PC-3 (cell line): ENCODE measurements at regions not wholly inside any gene's neighbourhood (a gene's known extent, or its start where the extent isn't known, plus 50 kb on each side); places are given as distances from the start of the nearest gene placed in this dataset.

Source experiments
- ATAC-seq: fragments of 200-7000 bp; cut with Tn5 transposase; 2 replicates; pipeline ENCODE4 v1.9.1; 2020; ENCODE audit warnings: mild to moderate bottlenecking, moderate library complexity
- BruUV-seq: library from RNA; stranded (reverse); fragments of 400-500 nt; replicated peaks from 2 replicates; lab custom pipeline; 2021; lab: Mats Ljungman, UMichigan
- CTCF ChIA-PET: fragments of 300-600 bp; sonication (Branson Sonifier 250); formaldehyde crosslinking; loops from one replicate; lab custom pipeline; 2022; ENCODE audit warnings: antibody characterized with exemption; lab: Charles Lee
- POLR2A ChIA-PET: fragments of 300-600 bp; sonication (Branson Sonifier 250); formaldehyde crosslinking; loops from one replicate; lab custom pipeline; 2022; ENCODE audit warnings: antibody characterized with exemption; ENCODE audit not compliant: unreplicated experiment; lab: Charles Lee
- DNase-seq: peaks from one replicate; pipeline ENCODE4 v3.0.0-alpha.2; 2015
- H2AFZ ChIP-seq: fragments of 300-600 bp; sonication (generic); 2 replicates; pipeline ENCODE4 v1.6.0; 2016; ENCODE audit warnings: antibody characterized with exemption, low read length
- H3F3A ChIP-seq: fragments of 300-600 bp; sonication (generic); one replicate; pipeline ENCODE4 v1.6.0; 2017; ENCODE audit warnings: antibody characterized with exemption, low read length, control low read depth, mild to moderate bottlenecking; ENCODE audit not compliant: unreplicated experiment
- H3K27ac ChIP-seq: fragments of 300-600 bp; sonication (generic); 2 replicates; pipeline ENCODE4 v1.5.1; 2016; ENCODE audit warnings: mild to moderate bottlenecking, low read length
- H3K27me3 ChIP-seq: fragments of 300-600 bp; sonication (generic); 2 replicates; pipeline ENCODE4 v1.6.1; 2016; ENCODE audit warnings: low read length, mixed read lengths
- H3K36me3 ChIP-seq: fragments of 300-600 bp; sonication (generic); 2 replicates; pipeline ENCODE4 v1.6.1; 2016; ENCODE audit warnings: low read depth, mixed run types, low read length, mixed read lengths
- H3K4me1 ChIP-seq: fragments of 300-600 bp; sonication (generic); 2 replicates; pipeline ENCODE4 v1.5.1; 2016; ENCODE audit warnings: low read length; ENCODE audit not compliant: insufficient read depth
- H3K4me2 ChIP-seq: fragments of 300-600 bp; sonication (generic); 2 replicates; pipeline ENCODE4 v1.6.0; 2016; ENCODE audit warnings: low read length
- H3K4me3 ChIP-seq: fragments of 300-600 bp; sonication (generic); 2 replicates; pipeline ENCODE4 v1.5.1; 2016; ENCODE audit warnings: mild to moderate bottlenecking, low read length, mixed read lengths
- H3K79me2 ChIP-seq: fragments of 300-600 bp; sonication (generic); 2 replicates; pipeline ENCODE4 v1.6.1; 2017; ENCODE audit warnings: low read length, mixed read lengths
- H3K9ac ChIP-seq: fragments of 300-600 bp; sonication (generic); 2 replicates; pipeline ENCODE4 v1.6.0; 2016; ENCODE audit warnings: mild to moderate bottlenecking, low read length
- H3K9me2 ChIP-seq: fragments of 300-600 bp; sonication (generic); replicated peaks from 2 replicates; pipeline ENCODE4 v1.6.1; 2016; ENCODE audit warnings: mixed run types, low read length, mixed read lengths
- H3K9me3 ChIP-seq: fragments of 300-600 bp; sonication (generic); 2 replicates; pipeline ENCODE4 v1.6.1; 2016; ENCODE audit warnings: low read length, mixed read lengths
- H4K20me1 ChIP-seq: fragments of 300-600 bp; sonication (generic); 2 replicates; pipeline ENCODE4 v1.6.1; 2016; ENCODE audit warnings: low read length, mixed read lengths
- CTCF ChIP-seq: fragments of 300-600 bp; sonication (generic); conservative IDR thresholded peaks from 2 replicates; pipeline ENCODE4 v1.5.1; 2017; ENCODE audit warnings: antibody characterized with exemption, low read depth, mild to moderate bottlenecking, low read length
- EZH2 ChIP-seq: fragments of 300-600 bp; sonication (generic); IDR thresholded peaks from one replicate; pipeline ENCODE4 v1.6.1; 2017; ENCODE audit warnings: antibody characterized with exemption, mild to moderate bottlenecking, low read length; ENCODE audit not compliant: unreplicated experiment
- EZH2phosphoT487 ChIP-seq: fragments of 300-600 bp; sonication (generic); IDR thresholded peaks from 2 replicates; pipeline ENCODE4 v1.6.1; 2018; ENCODE audit warnings: mild to moderate bottlenecking, antibody characterized with exemption, low read length, borderline replicate concordance
- intact Hi-C: fragments of 100-400 bp; cut with micrococcal nuclease; formaldehyde crosslinking; loops from 2 replicates; pipeline ENCODE4 v1.9.0; 2023

GRCh38 chr13:111901267-111901915, 165.6 kb upstream of the SOX1 start:
- H3K27me3 ChIP-seq, result peaks cover 27% of the 10 kb centered on the region
- H3K4me1 ChIP-seq, result no peaks in the 10 kb centered on the region
- no peaks in the 10 kb centered on the region for H3F3A ChIP-seq
- H3K27ac ChIP-seq, result no peak overlapping the region
- no peaks in the 10 kb centered on the region for H3K9me2 ChIP-seq
- H3K4me3 ChIP-seq, result no peak overlapping the region
- H3K9me3 ChIP-seq, result no peaks in the 10 kb centered on the region
- BruUV-seq, result no TSS peak
- intact Hi-C loops, result no loop called here
- H3K79me2 ChIP-seq, result no peaks in the 10 kb centered on the region
- H2AFZ ChIP-seq, result no peak overlapping the region
- no peak for TF ChIP-seq EZH2phosphoT487
- no peak for TF ChIP-seq EZH2
- TF ChIP-seq CTCF, result no peak
- ATAC-seq (no peak), DNase-seq (no peak)
- H3K36me3 ChIP-seq, result no peaks in the 10 kb centered on the region
- no peak overlapping the region for H3K9ac ChIP-seq
- ChIA-PET POLR2A (no interaction called here), CTCF (no interaction called here)
- no peaks in the 10 kb centered on the region for H4K20me1 ChIP-seq
- H3K4me2 ChIP-seq, result no peak overlapping the region

- no peak for TF ChIP-seq EZH2
- no peak for TF ChIP-seq CTCF
- intact Hi-C loops, result no loop called here
- H2AFZ ChIP-seq, result no peak overlapping the region
- CTCF ChIA-PET, result no interaction called here
- H3K27me3 ChIP-seq, result peaks cover 27% of the 10 kb centered on the region
- no peaks in the 10 kb centered on the region for H3K9me2 ChIP-seq
- H4K20me1 ChIP-seq, result no peaks in the 10 kb centered on the region
- H3F3A ChIP-seq, result no peaks in the 10 kb centered on the region
- no peaks in the 10 kb centered on the region for H3K9me3 ChIP-seq
- H3K27ac ChIP-seq, result no peak overlapping the region
- no peak for DNase-seq
- H3K4me1 ChIP-seq, result no peaks in the 10 kb centered on the region
- no peak for ATAC-seq
- no peak overlapping the region for H3K4me3 ChIP-seq
- BruUV-seq, result no TSS peak
- no peak overlapping the region for H3K9ac ChIP-seq
- POLR2A ChIA-PET, result no interaction called here
- no peaks in the 10 kb centered on the region for H3K79me2 ChIP-seq
- no peaks in the 10 kb centered on the region for H3K36me3 ChIP-seq
- no peak overlapping the region for H3K4me2 ChIP-seq
Measured at GRCh38 chr13:111902726-111903125, 164.2 kb upstream of the SOX1 start.

- Histone ChIP-seq H3K79me2 (no peaks in the 10 kb centered on the region), H3K9me2 (no peaks in the 10 kb centered on the region), H3K9me3 (no peaks in the 10 kb centered on the region), H3K27me3 (peaks cover 27% of the 10 kb centered on the region), H3F3A (no peaks in the 10 kb centered on the region), H3K4me2 (no peak overlapping the region), H3K4me3 (no peak overlapping the region), H3K4me1 (no peaks in the 10 kb centered on the region), H3K36me3 (no peaks in the 10 kb centered on the region), H4K20me1 (no peaks in the 10 kb centered on the region), H3K27ac (no peak overlapping the region), H2AFZ (no peak overlapping the region), H3K9ac (no peak overlapping the region)
- DNase-seq (no peak), ATAC-seq (no peak)
- intact Hi-C loops, result no loop called here
- POLR2A ChIA-PET, result no interaction called here
- TF ChIP-seq EZH2phosphoT487, result no peak
- TF ChIP-seq CTCF, result no peak
- no peak for TF ChIP-seq EZH2
- BruUV-seq, result no TSS peak
- CTCF ChIA-PET, result no interaction called here
Measured at GRCh38 chr13:111903143-111903542, 163.8 kb upstream of the SOX1 start.
